SK-N-SH treated with all-trans-retinoic acid at 6 μM for 48 hours (cell line): ENCODE measurements at regions not wholly inside any gene's neighbourhood (a gene's known extent, or its start where the extent isn't known, plus 50 kb on each side); places are given as distances from the start of the nearest gene placed in this dataset.

ENCODE experiments used
- ATAC-seq: fragments of 200-7000 bp; cut with Tn5 transposase; 3 replicates; pipeline ENCODE4 v1.9.1; 2020; ENCODE audit warnings: mild to moderate bottlenecking, moderate library complexity
- ARNTL ChIP-seq: fragments of 450-650 bp; formaldehyde crosslinking; IDR thresholded peaks from 2 replicates; pipeline ENCODE4 v1.5.0; 2020; ENCODE audit warnings: low read depth, mild to moderate bottlenecking, moderate library complexity, borderline replicate concordance
- BACH2 ChIP-seq: fragments of 250-450 bp; sonication (Bioruptor Pico); IDR thresholded peaks from 2 replicates; pipeline ENCODE4 v1.9.0; 2021; ENCODE audit warnings: mild to moderate bottlenecking, borderline replicate concordance
- CSDC2 ChIP-seq: fragments of 250-450 bp; sonication (Bioruptor Pico); IDR thresholded peaks from 2 replicates; pipeline ENCODE4 v1.5.0; 2020; ENCODE audit warnings: mild to moderate bottlenecking, moderate library complexity
- ESRRG ChIP-seq: fragments of 250-450 bp; sonication (Bioruptor Pico); IDR thresholded peaks from 2 replicates; pipeline ENCODE4 v1.6.1; 2021; ENCODE audit warnings: mild to moderate bottlenecking
- GLIS3 ChIP-seq: fragments of 250-450 bp; sonication (Bioruptor Pico); IDR thresholded peaks from 2 replicates; pipeline ENCODE4 v1.5.0; 2020; ENCODE audit warnings: mild to moderate bottlenecking, moderate library complexity
- ISL1 ChIP-seq: fragments of 250-450 bp; sonication (Bioruptor Pico); IDR thresholded peaks from 2 replicates; pipeline ENCODE4 v2.1.2; 2022; ENCODE audit warnings: mild to moderate bottlenecking, moderate library complexity
- OSR1 ChIP-seq: fragments of 250-450 bp; sonication (Bioruptor Pico); IDR thresholded peaks from 2 replicates; pipeline ENCODE4 v1.8.0; 2022; ENCODE audit warnings: moderate library complexity, mild to moderate bottlenecking, inconsistent platforms
- PATZ1 ChIP-seq: fragments of 250-450 bp; sonication (Bioruptor Pico); IDR thresholded peaks from 2 replicates; pipeline ENCODE4 v1.8.0; 2020; ENCODE audit warnings: mild to moderate bottlenecking, moderate library complexity, borderline replicate concordance
- POU6F1 ChIP-seq: fragments of 250-450 bp; sonication (Bioruptor Pico); IDR thresholded peaks from 2 replicates; pipeline ENCODE4 v1.8.0; 2021; ENCODE audit warnings: low read depth, mild to moderate bottlenecking, moderate library complexity, borderline replicate concordance
- PPARA ChIP-seq: fragments of 250-450 bp; sonication (Bioruptor Pico); IDR thresholded peaks from 2 replicates; pipeline ENCODE4 v1.5.0; 2020; ENCODE audit warnings: mild to moderate bottlenecking, borderline replicate concordance
- TCF4 ChIP-seq: fragments of 250-450 bp; sonication (Bioruptor Pico); IDR thresholded peaks from 2 replicates; pipeline ENCODE4 v1.8.0; 2021; ENCODE audit warnings: mild to moderate bottlenecking, moderate library complexity, borderline replicate concordance
- TOX ChIP-seq: fragments of 250-450 bp; sonication (Bioruptor Pico); IDR thresholded peaks from 2 replicates; pipeline ENCODE4 v1.8.0; 2021; ENCODE audit warnings: mild to moderate bottlenecking, moderate library complexity, borderline replicate concordance
- TSHZ2 ChIP-seq: fragments of 250-450 bp; sonication (Bioruptor Pico); IDR thresholded peaks from 2 replicates; pipeline ENCODE4 v1.5.0; 2020; ENCODE audit warnings: mild to moderate bottlenecking, moderate library complexity
- ZC3H10 ChIP-seq: fragments of 250-450 bp; sonication (Bioruptor Pico); IDR thresholded peaks from 2 replicates; pipeline ENCODE4 v1.5.1; 2021; ENCODE audit warnings: mild to moderate bottlenecking, moderate library complexity
- ZFP3 ChIP-seq: fragments of 250-450 bp; sonication (Bioruptor Pico); IDR thresholded peaks from 2 replicates; pipeline ENCODE4 v1.5.0; 2020; ENCODE audit warnings: mild to moderate bottlenecking, moderate library complexity
- ZFP30 ChIP-seq: fragments of 450-650 bp; formaldehyde crosslinking; IDR thresholded peaks from 2 replicates; pipeline ENCODE4 v1.5.0; 2022; ENCODE audit warnings: mild to moderate bottlenecking, moderate library complexity
- ZNF565 ChIP-seq: fragments of 450-650 bp; formaldehyde crosslinking; conservative IDR thresholded peaks from 2 replicates; pipeline ENCODE4 v1.5.0; 2020; ENCODE audit warnings: low read depth, mild to moderate bottlenecking, moderate library complexity
- ZNF70 ChIP-seq: fragments of 450-650 bp; formaldehyde crosslinking; IDR thresholded peaks from 2 replicates; pipeline ENCODE4 v1.5.0; 2020; ENCODE audit warnings: mild to moderate bottlenecking, moderate library complexity
- ZNF8 ChIP-seq: fragments of 450-650 bp; formaldehyde crosslinking; IDR thresholded peaks from 2 replicates; pipeline ENCODE4 v1.5.0; 2020; ENCODE audit warnings: mild to moderate bottlenecking, moderate library complexity
- TF ChIP-seq, protein P1 (sequence below): fragments of 250-450 bp; sonication (Bioruptor Pico); IDR thresholded peaks from 2 replicates; pipeline ENCODE4 v1.5.1; 2020; ENCODE audit warnings: low read depth, mild to moderate bottlenecking, moderate library complexity

GRCh38 chr12:46506961-46507360, 134.4 kb upstream of the SLC38A2 start:
- no peak for ATAC-seq
- no peak for TF ChIP-seq PPARA
- no peak for TF ChIP-seq POU6F1 (CRISPR knock-in tag)
- no peak for TF ChIP-seq ZFP3 (CRISPR knock-in tag)
- no peak for TF ChIP-seq BACH2 (CRISPR knock-in tag)
- no peak for TF ChIP-seq ZC3H10
- TF ChIP-seq ZFP30 (CRISPR knock-in tag), result no peak
- no peak for TF ChIP-seq ESRRG
- TF ChIP-seq PATZ1 (CRISPR knock-in tag), result no peak
- TF ChIP-seq CSDC2 (CRISPR knock-in tag), result no peak
- no peak for TF ChIP-seq ZNF8 (CRISPR knock-in tag)
- TF ChIP-seq ISL1 (CRISPR knock-in tag), result no peak
- no peak for TF ChIP-seq TSHZ2 (CRISPR knock-in tag)
- TF ChIP-seq ZNF70 (CRISPR knock-in tag), result no peak
- no peak for TF ChIP-seq GLIS3 (CRISPR knock-in tag)
- no peak for TF ChIP-seq TOX (CRISPR knock-in tag)
- TF ChIP-seq TCF4 (CRISPR knock-in tag), result no peak
- no peak for TF ChIP-seq ARNTL (CRISPR knock-in tag)

- ATAC-seq, result no peak
These were observed 133.6 kb upstream of the SLC38A2 start for GRCh38 chr12:46506198-46506597.

More at GRCh38 chr12:46506198-46506597, 133.6 kb upstream of the SLC38A2 start:
- TF ChIP-seq, protein P1, sequence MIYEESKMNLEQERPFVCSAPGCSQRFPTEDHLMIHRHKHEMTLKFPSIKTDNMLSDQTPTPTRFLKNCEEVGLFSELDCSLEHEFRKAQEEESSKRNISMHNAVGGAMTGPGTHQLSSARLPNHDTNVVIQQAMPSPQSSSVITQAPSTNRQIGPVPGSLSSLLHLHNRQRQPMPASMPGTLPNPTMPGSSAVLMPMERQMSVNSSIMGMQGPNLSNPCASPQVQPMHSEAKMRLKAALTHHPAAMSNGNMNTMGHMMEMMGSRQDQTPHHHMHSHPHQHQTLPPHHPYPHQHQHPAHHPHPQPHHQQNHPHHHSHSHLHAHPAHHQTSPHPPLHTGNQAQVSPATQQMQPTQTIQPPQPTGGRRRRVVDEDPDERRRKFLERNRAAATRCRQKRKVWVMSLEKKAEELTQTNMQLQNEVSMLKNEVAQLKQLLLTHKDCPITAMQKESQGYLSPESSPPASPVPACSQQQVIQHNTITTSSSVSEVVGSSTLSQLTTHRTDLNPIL, result no peak
- TF ChIP-seq TCF4 (CRISPR knock-in tag) (no peak), TOX (CRISPR knock-in tag) (no peak), ZFP30 (CRISPR knock-in tag) (no peak), GLIS3 (CRISPR knock-in tag) (no peak), ZFP3 (CRISPR knock-in tag) (no peak), ZNF565 (CRISPR knock-in tag) (no peak), CSDC2 (CRISPR knock-in tag) (no peak), BACH2 (CRISPR knock-in tag) (no peak), OSR1 (CRISPR knock-in tag) (no peak), POU6F1 (CRISPR knock-in tag) (no peak), ESRRG (no peak)
- TF ChIP-seq, all 23 proteins: peak for 0
